GM19025 (cell line): ENCODE measurements at regions not wholly inside any gene's neighbourhood (a gene's known extent, or its start where the extent isn't known, plus 50 kb on each side); places are given as distances from the start of the nearest gene placed in this dataset.

Experiments used
- ATAC-seq: cut with Tn5 transposase; IDR thresholded peaks from one replicate; pipeline ENCODE4 v1.9.1; 2021; ENCODE audit warnings: mild to moderate bottlenecking, low read depth, moderate library complexity; ENCODE audit not compliant: unreplicated experiment

DNA sequence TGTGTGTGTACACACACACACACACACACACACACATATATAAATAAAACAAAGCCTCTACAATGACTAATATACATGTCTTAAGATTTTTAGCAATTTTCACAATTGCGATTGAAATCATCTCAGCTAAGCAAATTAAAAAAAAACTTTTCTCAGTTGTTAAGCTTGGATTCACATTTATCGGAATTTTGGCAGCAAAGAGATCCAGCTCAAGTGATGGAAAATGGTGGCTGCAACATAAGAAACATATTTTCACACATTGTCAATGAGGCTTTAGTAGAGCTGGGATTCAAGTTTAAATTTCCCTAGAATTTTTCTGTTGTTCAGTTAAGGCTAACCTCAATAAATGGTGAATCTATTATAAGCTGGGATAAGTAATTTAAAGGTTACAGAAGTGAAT, 768.6 kb upstream of the SORCS1 start:
- no peak for ATAC-seq

DNA sequence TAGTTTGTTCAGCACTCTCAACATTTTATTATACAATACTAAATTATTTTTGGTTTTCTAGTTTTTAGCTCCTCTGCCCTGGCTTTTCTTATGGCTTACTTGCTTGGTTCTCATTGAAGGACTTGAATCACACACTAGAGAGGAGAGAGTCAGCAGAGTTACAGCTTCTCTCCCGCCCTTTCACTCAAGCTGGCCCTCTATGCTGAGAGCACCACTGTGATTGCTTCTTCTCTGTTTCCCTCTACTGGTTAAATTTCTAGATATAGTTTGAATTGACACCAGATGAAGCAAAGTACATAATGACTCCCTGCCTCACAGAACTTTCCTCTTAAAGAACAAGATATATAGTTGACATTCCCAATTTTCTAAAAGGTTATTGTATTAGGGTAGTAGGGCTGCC, 767.3 kb upstream of the SORCS1 start:
- ATAC-seq = no peak

DNA sequence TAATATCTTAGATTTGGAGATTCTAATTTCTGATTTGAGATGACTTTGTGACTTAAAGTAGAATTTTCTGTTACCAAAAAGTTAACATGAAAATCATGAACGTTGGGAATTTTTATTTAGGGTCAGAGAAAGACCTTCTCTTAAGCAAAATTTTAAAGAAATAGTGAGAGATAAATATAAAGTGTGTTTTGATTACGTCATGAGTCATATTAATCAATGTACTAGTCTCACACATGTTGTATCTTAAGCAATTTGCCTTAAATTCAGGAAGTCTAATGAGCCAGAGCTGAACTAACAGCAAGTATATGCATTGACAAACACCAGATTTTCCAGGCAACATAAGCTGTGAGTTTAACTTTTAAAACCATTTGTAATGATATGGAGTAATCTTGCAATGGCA, 765.5 kb upstream of the SORCS1 start:
- no peak for ATAC-seq

DNA sequence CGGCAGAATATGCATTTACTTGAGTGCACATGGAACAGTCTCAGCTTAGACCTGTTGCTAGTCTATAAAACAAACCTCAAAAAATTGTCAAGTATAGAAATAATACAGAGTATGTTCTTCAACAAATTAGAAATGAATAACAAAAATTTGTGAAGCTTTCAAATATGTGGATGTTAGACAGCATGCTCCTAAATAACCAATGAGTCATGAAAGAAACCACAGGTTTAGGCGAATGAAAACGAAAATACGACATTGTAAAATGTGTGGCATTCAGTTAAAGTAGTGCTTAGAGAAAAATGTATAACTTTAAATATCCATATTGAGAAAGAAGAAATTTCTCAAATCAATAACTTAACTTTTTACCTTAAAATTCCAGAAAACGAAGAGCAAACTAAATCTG, 760.0 kb upstream of the SORCS1 start:
- no peak for ATAC-seq

DNA sequence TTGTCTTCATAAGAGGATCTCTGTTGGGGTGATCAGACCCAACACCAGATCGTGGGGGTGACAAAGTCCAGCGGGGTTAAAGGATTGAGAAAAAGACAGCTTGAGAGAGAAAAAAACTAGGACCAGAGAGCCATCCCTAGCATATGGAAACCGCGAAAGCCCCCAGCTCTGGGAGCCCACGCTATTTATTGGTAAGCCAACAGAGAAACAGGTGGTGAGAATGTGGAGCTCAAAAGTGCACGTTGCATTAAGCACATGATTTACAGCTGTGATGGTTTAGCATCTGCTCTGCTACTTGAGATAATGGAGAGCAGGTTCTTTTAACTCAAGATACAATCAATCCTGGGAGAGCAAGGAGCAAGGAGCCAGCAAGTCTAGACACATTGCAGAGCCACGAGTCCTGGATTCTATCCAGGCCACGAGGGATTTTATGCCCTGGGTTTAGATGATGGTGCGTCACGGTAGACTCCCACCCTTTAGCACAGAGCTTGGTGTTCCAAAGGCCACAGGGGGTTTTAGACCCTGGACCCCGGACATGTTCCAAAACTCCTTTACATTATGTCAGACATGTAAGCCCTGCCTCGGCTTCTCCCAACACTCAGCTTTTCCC, 755.2 kb upstream of the SORCS1 start:
- ATAC-seq = no peak

DNA sequence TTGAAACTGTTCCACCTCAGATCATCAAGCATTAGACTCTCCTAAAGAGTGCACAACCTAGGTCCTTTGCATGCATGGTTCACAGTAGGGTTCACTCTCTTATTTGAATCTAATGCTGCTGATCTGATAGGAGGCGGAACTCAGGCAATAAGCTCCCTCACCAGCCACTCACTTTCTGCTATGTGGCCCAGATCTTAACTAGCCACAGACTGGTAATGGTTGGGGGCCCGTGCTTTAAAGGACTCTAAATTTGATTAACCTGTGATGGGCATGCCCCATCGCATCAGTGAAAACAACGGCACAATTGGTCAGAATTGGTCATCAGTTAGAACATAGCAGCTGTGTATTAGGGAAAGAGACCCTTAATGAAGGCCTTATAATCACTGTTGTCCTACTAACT, 753.7 kb upstream of the SORCS1 start:
- no peak for ATAC-seq

DNA sequence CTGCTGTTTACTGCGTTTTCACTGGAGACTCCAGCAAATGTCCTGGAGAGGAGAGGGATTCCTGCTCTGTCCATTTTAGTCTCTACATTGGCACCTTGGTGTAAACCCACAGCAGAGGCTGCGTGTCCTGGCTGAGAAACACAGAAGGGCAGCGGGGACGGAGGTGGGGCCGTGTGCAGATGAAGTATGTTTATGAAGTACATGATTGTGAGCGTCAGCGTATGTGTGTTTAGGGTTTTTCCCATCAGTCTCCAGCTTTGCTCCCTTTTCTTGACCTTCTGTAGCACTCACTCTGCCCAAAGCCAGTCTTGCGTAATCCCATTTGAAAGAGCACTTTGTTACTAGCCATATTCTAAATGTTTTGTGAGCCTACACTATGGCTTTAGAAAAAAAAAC, 750.7 kb upstream of the SORCS1 start:
- peak; percentile 51 for ATAC-seq

DNA sequence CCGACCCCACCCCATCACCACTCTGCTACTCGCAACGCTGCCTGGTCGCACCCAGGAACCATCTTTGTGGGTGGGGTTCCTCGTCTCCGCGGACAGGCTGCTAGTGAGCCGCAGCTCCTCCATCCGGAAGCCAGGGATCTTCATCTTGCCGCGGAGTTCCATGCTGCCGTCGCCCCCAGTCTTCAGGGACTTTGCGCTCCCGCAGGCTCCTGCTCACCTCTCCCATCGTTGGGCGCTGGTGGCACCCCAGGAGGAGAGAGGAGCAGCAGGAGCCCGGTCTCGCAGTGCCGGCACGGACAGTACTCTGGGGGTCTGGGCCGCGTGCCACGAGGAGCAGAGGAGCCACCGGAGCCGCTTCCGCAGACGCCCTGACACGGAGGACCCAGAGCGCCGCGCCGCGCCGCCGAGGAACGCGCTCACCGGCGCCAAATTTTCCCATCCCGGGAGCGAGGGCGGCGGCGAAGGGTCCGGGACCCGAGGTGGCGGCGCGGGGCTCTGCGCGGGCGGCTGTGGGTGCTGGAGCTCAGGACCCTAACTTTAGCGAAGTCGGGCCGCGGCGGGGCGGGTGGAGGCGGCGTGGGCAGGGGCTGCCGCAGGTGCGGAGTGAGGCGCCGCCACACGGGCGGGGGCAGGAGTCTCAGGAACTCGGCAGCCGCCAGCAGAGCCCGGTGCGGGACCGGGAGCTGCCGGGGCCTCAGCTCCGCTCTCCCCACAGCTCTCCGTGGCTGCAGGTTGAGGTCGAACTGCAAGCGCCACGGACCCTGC, 750.1 kb upstream of the SORCS1 start:
- peak; percentile 50 for ATAC-seq

DNA sequence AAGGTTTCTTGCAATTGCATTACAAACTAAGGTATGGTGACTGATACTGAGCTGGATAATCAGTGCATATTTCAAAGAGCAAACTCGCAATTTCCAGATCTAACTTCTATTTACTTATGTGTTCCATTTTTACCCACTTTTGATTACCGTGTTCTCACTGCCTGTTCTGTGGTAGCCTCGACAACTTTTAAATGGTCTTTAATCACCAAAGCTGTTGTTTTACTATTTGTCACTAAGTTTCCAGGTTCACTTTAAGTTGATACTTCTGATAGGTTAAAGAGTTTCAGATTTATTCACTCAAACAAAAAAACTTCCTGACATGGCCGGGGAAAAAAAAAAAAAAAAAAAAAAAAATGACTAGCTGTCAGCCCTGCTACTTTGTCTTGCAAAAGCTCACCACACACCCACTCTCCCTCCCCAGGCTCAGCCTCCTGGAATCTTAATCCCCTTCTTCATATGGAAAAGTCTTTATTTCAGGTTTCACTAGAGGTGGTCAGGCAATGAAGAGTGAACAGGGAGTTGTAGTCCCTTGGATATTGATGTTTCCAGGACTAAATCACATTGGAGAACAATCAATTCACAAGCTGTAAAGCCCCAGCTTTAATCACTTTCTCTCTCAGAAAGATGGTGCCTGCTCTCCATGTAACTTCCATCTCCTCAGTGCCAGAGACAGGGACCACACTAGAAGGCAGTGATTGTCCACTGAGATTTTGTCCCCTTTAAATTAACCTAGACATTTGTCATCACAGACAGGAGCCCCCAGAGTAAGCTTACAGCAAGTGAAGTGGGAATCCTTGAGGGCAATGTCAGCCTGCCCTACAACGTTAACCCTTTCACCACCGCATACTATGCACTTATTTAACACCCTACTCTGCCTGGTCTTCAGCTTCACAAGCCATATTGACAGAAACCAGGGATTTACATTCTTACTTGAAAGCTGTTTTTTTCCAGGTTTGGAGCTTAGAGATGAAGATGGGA, 749.1 kb upstream of the SORCS1 start:
- ATAC-seq = no peak

DNA sequence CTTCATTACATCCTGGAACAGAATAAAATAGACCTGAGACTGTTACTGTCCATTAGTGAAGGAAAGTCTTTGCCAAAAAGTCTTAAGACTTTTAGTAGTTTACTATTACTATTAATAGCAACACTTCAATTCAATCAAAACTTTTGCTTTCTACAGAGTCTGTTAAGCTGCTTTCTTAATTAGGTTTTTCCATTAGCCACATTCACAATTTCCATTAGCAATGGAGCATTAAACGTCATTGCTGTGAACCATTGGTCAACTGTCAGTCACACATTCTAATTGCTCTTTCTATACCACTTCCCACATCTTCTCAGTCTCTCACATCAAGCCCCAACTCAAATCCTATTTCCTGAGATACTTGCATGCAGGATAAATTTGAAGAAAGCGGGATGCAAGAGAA, 736.6 kb upstream of the SORCS1 start:
- ATAC-seq = no peak

DNA sequence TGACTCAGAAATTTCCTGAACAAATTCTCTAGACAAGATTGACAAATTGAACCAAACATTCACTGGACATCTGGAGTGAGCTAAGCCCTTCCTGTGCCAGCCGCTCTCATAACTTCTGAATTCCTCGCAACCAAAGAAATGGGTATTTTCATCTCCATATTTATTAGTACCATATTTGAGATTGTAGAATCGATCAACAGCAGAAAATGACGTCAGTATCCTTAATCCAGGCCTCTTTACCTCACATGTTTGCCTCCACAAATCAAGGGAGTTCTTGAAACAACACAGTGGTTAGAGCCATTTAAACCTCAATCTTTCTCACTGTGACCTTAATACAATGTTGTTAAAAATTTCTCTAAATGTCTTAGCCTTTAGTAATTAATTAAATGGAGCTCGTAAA, 735.6 kb upstream of the SORCS1 start:
- ATAC-seq = no peak

DNA sequence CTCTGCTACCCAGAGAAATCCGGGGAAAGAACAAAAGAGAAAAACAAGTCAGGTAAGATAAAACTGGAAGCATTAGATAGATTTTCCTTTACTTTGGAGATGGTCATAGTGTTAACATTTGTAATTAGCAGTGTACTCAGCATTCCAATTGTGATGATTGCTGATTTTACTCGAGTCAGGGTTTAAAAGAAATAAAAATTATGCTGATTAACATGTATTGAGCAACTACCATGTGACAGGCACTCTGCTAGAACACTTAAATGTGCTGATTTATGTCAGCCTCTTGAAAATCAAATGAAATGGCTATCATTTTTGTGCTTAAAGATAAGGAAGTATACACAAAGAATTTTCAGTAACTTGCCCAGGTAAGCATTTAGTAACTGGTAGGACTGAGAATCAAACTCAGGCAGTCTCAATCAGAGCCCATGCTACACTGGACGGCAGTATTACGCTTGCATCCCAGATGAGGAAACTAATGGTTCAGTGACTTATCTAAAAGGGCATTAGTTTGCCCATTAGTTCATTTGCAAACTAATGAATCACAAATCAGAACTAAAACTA, 735.1 kb upstream of the SORCS1 start:
- no peak for ATAC-seq

DNA sequence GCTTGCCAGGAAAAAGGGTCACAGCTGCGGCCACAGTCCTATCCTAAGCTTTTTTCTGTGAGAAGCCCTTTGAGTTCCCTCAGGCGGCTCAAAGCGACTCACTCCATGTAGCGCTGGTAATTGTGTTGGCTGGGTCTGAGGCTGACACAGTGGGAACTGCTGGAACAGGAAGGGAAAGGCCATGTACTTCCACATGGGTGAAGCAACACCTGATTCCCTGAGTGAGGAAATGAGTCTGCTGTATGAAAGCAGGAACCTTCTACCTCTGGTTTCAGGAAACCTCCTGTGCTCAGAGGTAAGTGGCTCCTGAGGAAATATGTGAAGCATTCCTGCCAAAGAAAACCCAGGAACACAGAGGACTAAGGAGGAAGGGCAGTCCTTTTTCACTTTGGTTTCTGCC, 734.6 kb upstream of the SORCS1 start:
- ATAC-seq = no peak

DNA sequence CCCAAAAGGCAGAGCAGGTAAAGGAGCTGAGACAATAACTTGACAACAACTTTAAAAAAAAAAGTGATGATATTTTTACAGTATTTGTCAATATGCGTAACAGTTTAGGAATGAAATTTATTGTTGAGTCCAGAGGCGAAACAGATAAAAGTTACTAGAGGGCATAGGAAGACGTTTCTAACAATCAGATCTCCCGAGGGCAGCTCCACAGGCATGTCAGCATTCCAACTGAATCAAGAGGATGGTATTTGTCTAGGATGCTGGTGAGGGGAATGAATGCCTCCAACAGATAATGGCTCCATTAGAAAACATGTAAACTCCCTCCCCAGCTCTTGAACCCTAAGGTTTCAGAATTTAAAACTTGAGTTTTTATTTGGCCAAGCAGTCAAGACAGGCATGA, 733.9 kb upstream of the SORCS1 start:
- no peak for ATAC-seq

DNA sequence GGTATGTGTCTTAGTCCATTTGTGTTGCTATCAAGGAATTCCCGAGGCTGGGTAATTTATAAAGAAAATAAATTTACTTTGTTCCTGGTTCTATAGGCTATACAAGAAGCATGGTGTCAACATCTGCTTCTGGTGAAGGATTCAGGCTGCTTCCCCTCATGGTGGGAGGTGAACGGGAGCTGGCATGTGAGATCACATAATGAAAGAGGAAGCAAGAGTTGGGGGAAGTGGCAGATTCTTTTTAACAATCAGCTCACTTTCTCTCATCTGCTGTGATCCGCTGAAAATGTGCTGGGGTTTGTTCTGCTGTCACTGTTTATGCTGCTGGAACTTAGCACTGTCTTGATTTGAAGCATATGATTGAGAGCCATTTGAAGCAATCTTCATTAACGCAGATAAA, 730.0 kb upstream of the SORCS1 start:
- ATAC-seq = no peak

DNA sequence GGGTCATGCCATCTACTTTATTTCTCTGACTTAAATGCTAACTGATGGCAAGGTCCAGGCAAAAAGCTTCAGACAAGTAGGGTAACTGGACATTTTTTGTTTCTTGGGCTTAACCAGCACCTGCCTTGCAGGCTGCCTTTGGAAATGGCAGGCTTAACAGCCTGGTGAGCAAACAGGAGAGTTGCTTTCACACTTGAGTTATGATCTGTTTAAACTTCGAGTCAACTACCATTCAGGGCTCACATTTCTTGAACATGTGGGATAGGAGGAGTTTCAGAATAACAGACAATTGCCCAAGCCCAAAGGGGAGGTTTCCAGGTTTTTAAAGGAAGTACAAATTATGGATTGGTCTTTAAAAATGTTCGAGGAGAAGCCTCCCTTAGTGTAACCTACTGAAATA, 724.6 kb upstream of the SORCS1 start:
- no peak for ATAC-seq

DNA sequence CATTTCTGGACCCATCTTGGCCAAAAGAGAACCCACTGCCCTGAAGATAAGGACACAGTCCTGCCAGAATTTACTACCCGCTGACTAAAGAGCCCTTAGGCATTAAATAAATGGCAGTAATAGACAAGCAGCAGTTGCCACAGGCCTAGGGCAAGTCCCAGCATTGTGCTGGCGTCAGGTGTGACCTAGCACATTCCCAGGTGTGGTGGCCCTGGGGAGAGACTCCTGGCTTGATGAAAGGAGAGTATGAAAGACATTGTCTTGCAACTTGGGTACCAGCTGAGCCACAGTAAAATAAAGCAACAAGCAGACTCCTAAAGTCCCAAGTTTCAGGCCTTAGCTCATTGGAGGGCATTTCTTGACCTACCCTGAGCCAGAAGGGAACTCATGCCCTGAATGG, 715.7 kb upstream of the SORCS1 start:
- no peak for ATAC-seq

DNA sequence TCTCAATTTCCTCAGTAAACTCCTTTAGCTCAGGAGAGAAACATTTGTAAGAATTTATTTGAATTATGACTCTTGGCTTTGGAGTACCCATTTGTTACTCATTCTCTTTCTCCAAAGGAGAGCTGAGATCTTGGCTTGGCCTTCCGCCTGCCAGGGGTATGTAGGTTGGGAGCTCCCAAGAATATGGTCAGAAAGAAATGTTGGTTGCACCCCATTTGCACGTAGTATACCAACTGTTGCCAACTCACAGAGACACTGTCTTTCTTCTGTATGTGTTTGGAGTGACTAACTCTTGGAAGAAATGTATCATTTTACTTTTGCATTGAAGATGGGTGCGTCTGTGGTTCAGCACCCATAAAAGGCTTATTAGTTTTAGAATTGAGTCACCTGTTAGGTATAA, 708.5 kb upstream of the SORCS1 start:
- no peak for ATAC-seq

DNA sequence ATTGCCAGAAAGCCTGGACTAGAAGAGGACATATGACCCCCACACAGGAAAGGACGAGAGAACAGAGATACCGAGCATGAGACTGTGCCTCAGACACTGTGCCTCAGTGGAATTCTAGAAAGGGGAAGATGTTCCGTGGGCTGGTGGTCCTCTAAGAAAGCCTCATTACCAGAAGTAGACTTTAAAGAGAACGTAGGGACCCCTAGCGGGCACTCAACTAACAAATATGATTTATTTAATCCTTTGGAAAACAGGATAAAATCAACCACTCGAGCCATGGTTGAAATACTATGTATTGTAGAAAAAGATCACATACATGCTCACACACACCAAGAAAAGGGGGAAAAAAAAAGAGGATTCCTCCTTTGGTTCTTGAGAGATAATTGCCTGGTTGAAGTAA, 701.2 kb upstream of the SORCS1 start:
- no peak for ATAC-seq

DNA sequence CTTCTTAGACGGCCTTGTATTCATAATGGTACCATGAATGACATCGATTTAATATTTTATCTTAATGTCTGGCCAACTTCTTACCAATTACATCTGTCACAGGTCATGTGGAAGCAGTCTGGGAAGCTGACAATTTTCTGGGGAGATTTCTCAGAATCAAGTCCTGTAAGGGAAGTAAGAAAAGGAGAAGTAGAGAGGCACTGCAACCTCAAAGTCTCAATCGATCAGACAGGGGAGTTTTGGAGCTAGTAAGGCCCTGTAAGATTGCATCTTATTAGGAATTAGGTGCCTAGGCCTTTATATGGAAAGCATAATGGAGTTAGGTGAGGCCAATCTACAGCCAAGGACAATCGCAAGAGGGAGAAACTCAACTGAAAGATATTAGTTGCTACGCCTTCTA, 694.6 kb upstream of the SORCS1 start:
- no peak for ATAC-seq

DNA sequence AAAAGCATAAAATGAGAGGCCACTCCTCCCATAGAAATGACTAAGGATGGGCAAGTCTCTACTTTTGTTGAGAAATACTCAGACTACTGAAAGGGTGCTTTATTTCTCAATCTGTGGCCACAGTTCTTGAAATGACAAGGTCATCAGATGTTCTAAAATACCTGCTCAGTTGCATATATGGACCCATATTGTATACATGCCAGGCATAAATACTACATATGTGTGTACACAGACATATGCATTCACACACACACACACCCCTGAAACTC, 691.5 kb upstream of the SORCS1 start:
- ATAC-seq = no peak
